Adipose tissue (tissue), 3 donors: ENCODE measurements at regions not wholly inside any gene's neighbourhood (a gene's known extent, or its start where the extent isn't known, plus 50 kb on each side); places are given as distances from the start of the nearest gene placed in this dataset.

Experiments used
- H3K27ac ChIP-seq: one replicate; pipeline ENCODE4 v1.5.1; 2013; ENCODE audit warnings: low read depth, low read length
- WGBS, 3 donors: extraction: QIAGEN DNeasy Blood & Tissue Kit; methylation state at CpG; one replicate each; pipeline ENCODE4 v1.1.7; 2013; 5-methylcytosine and 5-hydroxymethylcytosine counted together
- donor health status: healthy with polysubstance abuse.
- donor health status: Bipolar disorder and iron deficiency.
- donor health status: healthy.

DNA sequence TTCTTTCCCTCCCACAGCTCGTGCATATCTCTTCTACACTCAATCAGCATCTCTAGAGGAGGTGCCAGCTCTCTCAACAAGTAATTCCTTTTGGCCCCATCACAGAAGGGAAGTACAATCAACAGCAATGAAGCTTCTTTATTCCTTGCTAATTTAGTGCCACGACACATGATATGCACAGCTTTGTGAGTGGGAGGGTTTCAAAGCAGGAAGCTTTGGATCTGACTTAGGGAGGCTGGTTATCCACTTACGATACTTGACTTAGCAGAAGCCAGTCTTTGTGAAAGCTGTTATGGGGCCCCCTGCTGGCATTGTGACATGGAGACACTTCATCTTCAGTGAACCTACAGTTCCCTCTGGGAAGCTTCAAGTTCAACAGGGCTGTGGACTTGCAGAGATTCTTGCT, 81.0 kb downstream of the TMEM100 start:
- 33 to 40% (median 36%) methylated on average over 3 of the region's 3 CpGs for WGBS, 3 donors
- H3K27ac ChIP-seq, result no peak overlapping the region

DNA sequence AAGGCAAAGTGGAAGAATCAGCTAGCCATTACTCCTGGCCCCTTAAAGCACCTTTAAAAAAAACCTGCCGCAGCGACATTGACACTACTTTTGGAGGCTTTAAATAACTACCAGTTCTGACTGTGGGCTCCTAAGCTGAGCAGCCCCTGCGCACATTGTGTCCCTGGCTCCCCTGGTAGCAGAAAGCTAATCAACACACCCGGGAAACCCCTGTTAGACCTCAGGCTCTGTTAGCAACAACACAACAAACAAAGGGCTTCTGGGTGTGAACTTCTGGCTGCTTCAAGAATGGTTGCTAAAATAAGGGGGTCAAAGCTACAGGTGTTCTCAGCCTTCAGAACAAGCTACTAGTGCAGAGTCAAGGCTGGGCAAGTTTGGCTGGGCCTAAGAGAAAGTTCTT, 83.6 kb downstream of the TMEM100 start:
- WGBS, 3 donors, result 58 to 72% (median 71%) methylated on average over 4 of the region's 4 CpGs

DNA sequence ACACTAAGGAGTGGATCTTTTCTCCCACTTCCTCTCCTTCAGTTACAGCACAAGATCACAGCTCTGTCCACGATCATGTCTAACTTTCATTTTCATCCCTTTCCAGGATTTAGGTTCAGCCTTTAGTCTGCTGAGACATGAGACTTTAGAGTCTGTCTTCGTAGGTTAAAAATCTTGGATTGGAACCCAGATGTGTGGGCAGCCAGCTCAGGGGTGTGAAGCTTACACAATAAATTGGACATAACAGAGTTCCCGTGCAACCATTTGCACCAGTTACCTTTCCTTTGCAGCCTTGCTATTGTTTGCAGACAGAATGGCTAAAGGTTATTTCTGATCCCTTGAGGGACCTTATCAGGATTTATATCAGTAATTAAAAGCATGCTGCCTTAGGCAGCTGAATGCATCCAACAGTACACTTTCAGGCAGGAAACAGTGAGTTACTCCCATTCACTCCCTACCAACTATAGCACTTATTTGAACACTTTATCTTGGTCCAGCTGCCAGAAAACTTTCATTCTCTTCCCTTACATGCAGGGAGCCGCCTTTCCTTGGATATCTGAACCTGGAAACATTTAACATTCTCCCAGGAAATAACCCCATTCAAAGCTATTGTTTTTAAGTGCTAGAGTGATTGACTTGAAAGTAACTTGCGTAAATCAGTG, 87.3 kb downstream of the TMEM100 start:
- no peak overlapping the region for H3K27ac ChIP-seq
- 25 to 43% (median 30%) methylated on average over 5 of the region's 5 CpGs for WGBS, 3 donors

More for the DNA sequence above, 83.6 kb downstream of the TMEM100 start:
- no peak overlapping the region for H3K27ac ChIP-seq

DNA sequence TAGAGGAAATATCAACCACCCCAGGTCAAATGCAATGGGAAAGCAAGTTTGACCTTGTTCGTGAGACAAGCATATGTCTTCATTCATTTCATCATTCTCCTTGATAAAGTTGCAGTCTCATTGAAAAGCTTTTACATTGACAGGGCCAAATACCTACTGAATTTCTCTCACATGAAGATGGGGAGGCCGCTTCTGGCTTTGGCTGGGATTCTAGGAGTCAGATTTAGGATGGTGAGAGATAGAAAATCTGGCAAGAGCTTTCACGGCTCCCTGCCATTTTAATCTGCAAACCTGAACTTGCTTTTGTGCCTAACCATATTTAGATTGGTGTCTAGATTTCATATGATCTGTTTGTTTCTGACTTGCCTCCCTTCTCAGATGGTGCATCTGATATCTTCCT, 88.0 kb downstream of the TMEM100 start:
- 62 to 65% (median 65%) methylated on average over 3 of the region's 3 CpGs for WGBS, 3 donors
- H3K27ac ChIP-seq, result no peak overlapping the region

DNA sequence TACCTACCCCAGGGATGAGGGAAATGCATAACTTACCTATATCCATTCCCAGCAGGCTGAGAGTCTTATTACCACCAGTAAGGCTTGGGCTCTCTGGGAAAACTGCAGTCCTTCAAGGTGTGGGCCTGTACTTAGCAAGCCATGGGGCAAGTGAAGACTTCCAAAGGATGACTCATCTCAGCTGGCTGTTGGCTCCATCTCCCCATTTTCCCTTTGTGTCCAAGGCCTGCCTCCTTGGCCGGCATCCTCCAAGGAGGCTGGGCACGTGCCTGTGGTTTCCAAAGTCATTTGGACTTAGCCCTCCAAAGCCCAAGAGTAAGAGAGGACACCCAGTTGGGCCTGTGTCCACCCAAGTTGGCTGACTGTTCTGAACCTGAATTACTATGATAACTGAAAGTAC, 89.8 kb downstream of the TMEM100 start:
- no peak overlapping the region for H3K27ac ChIP-seq
- WGBS, 3 donors, result 60 to 76% (median 74%) methylated on average over 2 of the region's 2 CpGs

DNA sequence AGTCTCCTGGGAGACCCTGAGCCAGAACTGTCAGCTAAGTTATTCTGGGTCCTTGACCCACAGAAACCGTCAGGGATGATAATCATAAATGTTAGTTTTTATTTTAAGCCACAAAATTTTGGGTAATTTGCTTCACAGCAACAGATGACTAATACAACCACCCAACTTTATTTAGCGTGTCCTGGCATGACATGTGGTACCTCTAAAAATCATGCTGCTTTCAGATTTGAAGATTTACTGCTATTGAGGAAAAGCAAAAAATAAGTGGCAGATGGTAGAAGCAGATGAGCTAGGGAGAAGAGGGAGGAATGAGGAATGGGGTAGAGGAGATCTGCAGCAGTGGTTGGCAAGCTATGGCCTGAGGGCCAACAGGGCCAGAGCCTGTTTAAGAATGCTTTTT, 90.4 kb downstream of the TMEM100 start:
- WGBS, 3 donors, result 72 to 93% (median 89%) methylated on average over 2 of the region's 2 CpGs
- no peak overlapping the region for H3K27ac ChIP-seq

DNA sequence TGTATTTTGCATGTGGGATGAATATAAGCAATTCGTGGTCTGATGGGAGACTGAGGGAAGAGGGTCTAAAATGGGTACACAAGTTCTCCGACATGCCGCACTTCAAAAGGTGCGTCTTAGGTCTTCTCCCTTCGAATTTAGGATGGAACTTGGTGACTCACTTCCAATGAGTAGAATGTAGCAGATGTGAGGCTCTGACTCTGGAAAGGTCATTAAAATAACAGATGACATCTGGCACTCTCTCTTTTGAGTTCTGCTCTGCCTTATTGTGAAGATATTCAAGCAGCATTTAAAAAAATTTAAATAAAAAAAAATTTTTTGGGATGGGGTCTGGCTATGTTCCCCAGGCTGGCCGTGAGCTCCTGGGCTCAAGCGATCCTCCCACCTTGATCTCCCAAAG, 92.7 kb downstream of the TMEM100 start:
- no peak overlapping the region for H3K27ac ChIP-seq
- 78 to 85% (median 84%) methylated on average over 7 of the region's 7 CpGs for WGBS, 3 donors

DNA sequence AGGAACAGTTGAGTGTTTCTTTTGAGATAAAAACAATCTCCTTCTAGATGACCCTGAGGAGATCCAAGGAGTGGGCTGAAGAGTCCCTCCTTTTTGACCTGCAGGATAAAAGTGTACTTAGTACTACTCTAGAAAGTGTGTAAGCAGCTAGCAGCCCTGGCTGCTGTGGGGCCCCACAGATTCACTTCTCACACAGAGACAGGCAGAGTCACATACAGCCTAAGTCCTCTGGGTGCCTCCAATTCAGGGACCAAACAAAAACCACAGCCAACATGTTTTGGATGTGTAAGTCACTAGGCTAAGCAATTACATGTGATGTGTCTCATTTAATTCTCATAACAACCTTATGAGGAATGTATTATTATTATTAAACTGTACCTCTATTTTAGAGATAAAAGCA, 97.1 kb downstream of the TMEM100 start:
- H3K27ac ChIP-seq, result no peak overlapping the region

DNA sequence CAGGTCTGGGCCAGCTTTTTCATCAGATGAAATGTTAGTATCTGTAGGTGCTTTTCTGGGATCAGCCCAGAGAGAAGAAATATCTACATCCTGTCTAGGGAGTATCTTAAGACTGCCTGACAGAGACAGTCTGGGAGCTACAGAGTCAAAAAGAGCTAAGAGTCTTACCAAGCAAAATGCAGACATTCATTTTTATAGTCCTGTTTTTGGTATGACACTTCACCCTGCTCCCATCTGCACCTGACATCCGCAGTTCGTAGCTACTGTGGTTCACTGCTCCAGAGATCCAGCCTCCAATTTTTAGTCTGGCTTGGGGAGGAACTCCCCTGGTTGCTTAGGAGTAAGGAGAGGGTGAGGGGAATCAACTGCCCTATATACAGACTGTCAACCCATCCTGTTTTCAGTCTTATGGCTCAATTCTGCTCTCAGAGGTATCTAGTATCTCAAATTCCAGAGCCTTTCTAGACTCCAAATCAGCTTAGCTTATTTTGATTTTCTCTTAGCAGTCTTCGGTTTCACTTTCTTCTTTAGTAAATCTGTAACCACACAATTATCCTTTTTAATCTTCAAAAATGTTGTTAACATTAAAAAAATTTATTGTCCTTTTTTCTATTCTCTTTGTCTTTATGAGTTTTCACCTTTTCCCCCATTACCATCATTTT, 97.8 kb downstream of the TMEM100 start:
- H3K27ac ChIP-seq, result no peak overlapping the region
- 67 to 88% (median 82%) methylated on average over 3 of the region's 3 CpGs for WGBS, 3 donors

DNA sequence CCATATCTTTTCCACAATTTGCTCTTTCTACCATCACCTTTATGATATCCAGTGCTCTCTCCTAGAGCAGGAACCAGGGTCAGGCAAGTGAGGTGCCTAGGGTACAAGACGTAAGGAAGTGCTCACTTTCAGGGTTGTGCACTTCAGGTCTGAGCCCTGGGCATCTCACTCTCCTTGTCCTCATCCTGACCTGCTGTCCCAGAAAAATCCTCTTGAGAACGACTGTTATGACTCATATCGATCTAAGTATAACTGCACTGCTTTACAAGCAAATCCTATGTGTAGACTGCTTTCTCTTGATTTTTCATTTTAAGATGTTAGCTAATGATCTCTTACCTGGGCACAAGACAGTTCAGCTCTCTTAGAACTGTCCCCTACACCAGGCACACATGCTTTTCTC, 100.1 kb downstream of the TMEM100 start:
- WGBS, 3 donors, result 75 to 80% (median 80%) methylated on average over 3 of the region's 3 CpGs
- H3K27ac ChIP-seq, result no peak overlapping the region

DNA sequence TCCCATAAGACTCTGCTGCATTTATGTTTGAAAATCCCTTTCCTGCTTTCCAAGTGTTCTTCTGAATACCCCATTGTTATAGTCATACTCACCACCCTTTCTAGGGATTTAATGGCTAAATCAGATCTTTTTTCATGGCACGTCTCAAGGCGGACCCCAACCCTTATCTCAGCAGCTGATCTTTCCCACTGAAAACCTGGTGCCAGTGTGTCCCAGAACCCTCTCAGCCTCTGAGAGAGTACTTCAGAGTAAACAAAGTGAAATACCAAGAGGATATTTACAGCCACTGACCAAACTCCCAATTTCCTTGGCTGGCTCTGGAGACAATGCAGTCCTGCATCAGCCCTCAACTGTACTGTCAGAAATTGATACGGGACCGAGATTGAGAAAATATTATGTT, 101.7 kb downstream of the TMEM100 start:
- 57 to 73% (median 69%) methylated on average over 4 of the region's 4 CpGs for WGBS, 3 donors
- H3K27ac ChIP-seq, result no peak overlapping the region

DNA sequence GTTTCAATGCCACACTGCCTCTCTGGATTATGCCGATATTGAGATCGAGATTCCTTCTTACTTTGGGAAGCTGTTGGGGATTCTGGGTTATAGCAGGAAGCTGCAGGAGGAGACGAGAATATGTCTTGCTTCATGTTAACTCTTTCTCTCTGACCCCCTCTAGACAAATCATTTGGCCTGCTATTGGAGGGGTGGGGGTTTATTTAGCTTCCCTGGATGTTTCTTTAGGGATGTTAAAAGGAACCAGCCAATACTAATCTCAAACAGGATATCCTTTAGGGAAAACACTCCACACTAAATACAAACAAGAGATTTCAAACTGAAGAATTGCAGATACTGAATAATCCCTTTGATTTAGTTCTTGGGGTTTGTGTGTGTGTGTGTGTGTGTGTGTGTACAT, 102.6 kb downstream of the TMEM100 start:
- WGBS, 3 donors, result 58 to 81% (median 65%) methylated on average over 3 of the region's 3 CpGs
- H3K27ac ChIP-seq, result no peak overlapping the region

DNA sequence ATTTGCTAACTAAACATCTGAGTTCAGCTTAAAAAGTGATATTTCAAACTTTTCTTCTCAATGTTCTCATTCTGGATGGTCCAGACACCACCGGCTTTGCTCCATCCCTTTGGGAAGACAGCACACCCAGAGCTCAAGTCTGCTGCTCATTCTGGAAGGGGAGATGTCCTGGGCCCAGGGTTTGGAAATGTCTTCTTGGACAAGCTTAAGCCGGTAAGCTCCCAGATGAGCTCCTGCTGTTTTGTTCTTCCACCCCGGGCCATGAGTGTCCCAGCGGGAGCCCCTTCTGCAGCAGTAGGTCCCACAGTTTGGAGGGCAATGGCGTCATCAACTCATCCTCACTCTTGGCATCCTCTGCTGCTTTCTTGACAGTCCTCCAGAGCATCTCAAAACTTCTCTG, 105.2 kb downstream of the TMEM100 start:
- no peak overlapping the region for H3K27ac ChIP-seq
- 78 to 88% (median 83%) methylated on average over 5 of the region's 5 CpGs for WGBS, 3 donors

DNA sequence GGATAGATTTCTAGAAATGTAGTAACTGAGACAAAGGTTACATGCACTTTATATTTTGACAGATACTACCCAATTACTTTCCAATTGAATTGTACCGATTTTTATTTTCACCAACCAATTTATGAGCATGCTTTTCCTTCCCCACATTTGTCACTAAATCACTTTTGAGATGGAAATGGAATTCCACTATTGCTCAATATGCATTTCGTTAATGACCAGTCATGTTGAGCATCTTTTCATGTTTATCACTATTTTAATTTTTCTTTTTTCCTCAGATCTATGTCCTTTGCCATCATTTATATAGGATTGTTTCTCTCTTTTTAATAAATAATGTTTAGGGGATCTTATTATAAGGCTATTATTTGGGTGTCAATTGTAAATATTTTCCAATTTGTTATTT, 102.8 kb upstream of the SMIM36 start:
- H3K27ac ChIP-seq, result no peak overlapping the region
- 70 to 83% (median 73%) methylated on average over 2 of the region's 2 CpGs for WGBS, 3 donors

DNA sequence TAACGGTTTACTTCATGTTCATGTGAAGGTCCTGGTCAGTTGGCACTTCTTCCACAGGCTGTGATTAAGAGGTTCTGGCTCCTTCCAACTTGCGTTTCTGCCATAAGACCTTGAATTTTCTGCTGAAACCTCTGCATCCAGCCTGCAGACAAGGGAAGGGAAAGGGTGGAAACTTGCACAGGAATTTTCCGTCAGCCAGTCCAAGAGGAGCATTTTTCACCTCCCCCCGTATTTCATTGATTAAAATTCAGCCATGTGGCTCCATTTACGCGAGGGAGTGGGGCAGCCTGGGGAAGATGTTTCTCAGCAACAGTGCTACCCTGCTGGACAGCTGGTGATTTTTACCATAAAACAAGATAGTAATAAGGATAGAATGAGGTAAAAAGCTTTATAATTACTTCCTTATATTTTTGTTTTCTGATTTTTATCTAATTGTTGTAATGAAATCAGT, 101.5 kb upstream of the SMIM36 start:
- WGBS, 3 donors, result 17 to 57% (median 53%) methylated on average over 6 of the region's 6 CpGs
- H3K27ac ChIP-seq, result no peak overlapping the region

DNA sequence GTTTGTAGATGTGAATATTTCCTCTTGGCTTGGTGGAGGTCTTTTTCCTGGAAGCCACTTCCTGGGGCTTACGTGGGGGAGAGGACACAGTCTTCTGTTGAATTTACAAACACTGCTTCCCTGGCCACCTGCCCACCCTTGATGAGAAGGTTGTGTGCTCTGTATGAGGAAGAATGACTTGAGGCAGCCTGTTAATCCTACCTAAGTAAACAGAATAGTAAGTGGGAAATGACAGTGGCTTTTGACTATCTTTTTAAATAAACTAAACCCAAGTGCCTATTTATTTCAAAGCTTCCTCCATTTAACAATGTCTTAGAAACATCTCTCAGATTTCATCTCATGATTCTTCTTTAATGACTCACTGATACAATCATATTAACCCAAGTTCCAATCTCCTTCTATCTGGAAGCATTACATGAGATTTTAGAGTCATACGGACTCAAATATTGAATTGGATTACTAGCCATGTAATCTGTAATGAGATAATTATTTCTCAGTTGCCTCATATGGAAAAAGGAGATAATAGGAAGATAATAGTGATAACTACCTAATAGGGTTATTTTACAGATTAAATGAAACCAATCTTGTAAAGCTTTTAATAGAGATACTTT, 96.6 kb upstream of the SMIM36 start:
- H3K27ac ChIP-seq, result no peak overlapping the region
- WGBS, 3 donors, result 22 to 27% (median 25%) methylated on average over 2 of the region's 2 CpGs

DNA sequence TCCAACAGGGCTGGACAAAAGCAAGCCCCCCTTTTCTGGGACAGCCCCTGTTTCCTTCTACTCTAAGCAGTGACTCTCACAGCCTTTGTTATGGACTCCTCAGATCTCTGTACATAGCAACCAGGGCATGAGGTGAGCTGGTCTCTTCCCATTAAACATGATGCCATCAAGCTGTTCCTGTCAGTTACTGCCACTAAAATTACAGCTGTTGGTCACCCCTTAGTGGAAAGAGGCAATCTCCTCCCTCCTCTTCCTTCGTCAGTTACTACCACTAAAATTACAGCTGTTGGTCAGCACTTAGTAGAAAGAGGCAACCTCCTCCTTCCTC, 95.2 kb upstream of the SMIM36 start:
- 53 to 70% (median 62%) methylated on average over 1 of the region's 1 CpG for WGBS, 3 donors
- no peak overlapping the region for H3K27ac ChIP-seq

DNA sequence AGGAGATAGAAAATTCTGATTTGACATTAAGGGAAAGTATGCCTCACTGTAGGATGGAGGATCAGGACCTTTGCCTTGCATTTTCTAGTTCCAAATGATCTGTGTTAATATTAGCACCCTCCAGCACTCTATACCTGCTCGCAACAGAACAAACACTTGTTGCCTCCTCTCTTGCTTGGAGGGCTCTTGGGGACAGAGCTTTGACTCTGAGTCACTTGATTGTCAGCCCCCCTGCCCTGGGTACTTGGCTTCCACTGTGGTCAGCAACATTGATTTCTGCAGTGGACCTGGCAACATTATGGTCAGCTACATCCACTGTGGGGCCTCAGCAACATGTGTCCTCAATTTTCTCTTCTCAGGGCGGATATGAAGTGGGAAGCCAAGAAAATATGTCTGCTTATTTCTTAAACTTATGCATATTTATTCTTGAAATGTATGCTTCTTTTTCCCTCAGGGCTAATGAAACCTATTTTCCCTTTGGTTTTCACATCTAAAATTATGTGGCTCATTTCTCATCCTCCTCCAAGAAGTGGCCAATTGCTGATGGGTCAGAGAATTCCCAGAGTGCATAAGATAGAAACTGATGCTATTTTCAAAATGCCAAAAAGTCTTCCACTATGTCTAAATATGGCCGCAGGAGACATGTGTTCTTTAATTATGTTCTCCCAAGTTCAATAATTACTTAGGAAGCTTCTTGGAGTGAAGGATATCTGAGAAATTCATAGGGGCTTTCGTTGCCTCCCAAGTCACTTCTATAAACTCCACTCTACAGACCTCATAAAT, 94.6 kb upstream of the SMIM36 start:
- WGBS, 3 donors, result 76 to 88% (median 80%) methylated on average over 4 of the region's 4 CpGs
- H3K27ac ChIP-seq, result no peak overlapping the region

DNA sequence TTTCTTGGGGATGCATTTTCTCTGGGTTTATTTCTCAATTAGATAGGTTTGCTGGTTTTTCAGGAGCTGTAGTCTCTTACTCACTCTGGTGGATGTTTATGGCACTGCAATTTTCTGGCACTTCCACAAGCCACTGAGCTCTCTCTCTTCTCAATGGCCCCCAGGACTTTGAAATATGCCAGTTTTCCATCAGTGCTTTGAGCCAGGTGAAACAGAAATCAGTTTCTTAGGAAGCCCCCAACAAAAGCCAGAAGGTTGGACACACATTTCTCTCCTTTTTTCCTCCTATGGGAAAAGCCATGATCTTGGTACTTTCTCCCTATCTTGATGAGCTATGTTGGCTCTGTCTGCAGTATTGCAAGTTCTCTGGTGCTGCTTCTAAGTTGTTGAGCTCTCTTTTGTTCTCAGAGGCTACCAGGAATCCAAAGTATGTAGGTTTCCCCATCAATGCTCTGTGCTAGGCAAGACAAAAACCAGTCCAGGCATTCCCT, 90.7 kb upstream of the SMIM36 start:
- H3K27ac ChIP-seq, result no peak overlapping the region
